ENCODE measurements at regions not wholly inside any gene's neighbourhood (a gene's known extent, or its start where the extent isn't known, plus 50 kb on each side); places are given as distances from the start of the nearest gene placed in this dataset.

DNA sequence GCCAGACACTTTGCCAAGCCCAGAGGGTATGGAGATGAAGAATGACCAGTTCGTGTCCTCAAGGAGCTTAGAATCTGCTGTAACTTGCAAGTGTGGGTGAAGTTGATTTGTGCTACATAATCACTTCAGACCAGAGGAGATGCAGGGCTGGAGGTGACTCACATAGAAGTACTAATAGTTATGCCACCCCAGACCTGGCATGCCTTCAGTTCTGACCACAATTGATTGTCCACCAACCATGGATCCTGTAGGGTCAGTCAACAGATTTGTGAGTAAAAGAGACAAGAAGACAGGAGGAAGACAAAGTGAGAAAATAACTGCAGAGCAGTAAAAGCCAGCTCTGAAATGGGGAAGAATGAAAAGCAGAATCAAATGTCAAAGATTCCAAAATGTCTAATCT lies 51.2 kb upstream of the BMPER start:
- ChIA-PET RAD21 (ENCODE audit: low non-redundant PET in 1 of 2, low total read pairs in 2 of 2, uncharacterized antibody in 2 of 2, unreplicated experiment in 2 of 2) (no interaction called here), POLR2A (no interaction called here), CTCF (no interaction called here)
- Histone ChIP-seq H4K20me1 (ENCODE audit: insufficient read depth) (no peaks in the 10 kb centered on the region), H3K4me1 (ENCODE audit: control insufficient read depth in 1 of 2, insufficient read depth in 2 of 2, low read length in 2 of 2) (no peaks in the 10 kb centered on the region), H3K27me3 (ENCODE audit: insufficient read depth, low read length) (no peaks in the 10 kb centered on the region), H3K4me2 (ENCODE audit: low read length) (no peak overlapping the region), H3K79me2 (ENCODE audit: insufficient read depth, low read length) (no peaks in the 10 kb centered on the region), H3K36me3 (ENCODE audit: control insufficient read depth in 1 of 2, insufficient read depth in 2 of 2, low read length in 2 of 2) (no peaks in the 10 kb centered on the region), H3K4me3 (replicated peaks in 1 of 2; ENCODE audit: low read depth in 1 of 2, low read length in 2 of 2) (no peak overlapping the region), H2AFZ (ENCODE audit: low read depth, low read length, poor library complexity, severe bottlenecking) (no peak overlapping the region), H3K9me3 (ENCODE audit: control insufficient read depth in 1 of 2, insufficient read depth in 1 of 2, low read depth in 1 of 2, low read length in 2 of 2) (no peaks in the 10 kb centered on the region), H3K27ac (ENCODE audit: low read depth, low read length) (no peak overlapping the region), H3K9me2 (ENCODE audit: insufficient read depth) (no peaks in the 10 kb centered on the region), H3K9ac (ENCODE audit: low read length) (no peak overlapping the region)
- no TSS peak for BruUV-seq (replicated peaks)
- no peak for ATAC-seq
- intact Hi-C loops (cut with micrococcal nuclease), result no loop called here
- TF ChIP-seq TCF7L2 (IDR thresholded peaks at IDR 0.05; ENCODE audit: borderline replicate concordance, extremely low read depth, insufficient read depth, insufficient read length), result no peak
- DNase-seq (ENCODE audit: low read depth, low spot score), result no peak

DNA sequence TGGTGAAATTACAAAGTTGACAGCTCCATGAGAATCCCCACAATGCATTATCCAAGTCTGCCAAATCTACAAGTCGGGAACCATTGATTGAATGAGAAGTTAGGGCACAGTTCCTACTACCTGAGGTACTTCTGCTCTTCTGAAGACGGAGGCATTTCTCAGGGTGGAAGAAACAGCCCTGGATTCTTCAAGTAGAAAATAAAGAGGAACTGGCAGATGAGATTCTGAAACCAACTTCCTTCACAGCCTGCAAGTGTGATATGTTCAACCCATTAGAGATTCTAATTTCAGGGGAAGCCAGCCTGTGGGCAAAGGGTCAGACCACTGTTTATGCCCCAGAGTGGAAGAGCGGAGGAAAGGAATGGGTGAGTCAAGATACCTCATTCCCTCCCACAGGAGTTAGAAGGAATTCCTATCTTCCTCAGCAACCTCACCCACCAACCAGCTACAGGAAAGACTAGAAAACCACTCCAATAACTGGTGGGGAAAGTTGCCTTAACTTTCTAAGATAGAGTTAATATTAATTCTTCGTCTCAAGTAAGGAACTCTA lies 50.5 kb upstream of the BMPER start:
- Histone ChIP-seq H3K9me3 (ENCODE audit: control insufficient read depth in 1 of 2, insufficient read depth in 1 of 2, low read depth in 1 of 2, low read length in 2 of 2) (no peaks in the 10 kb centered on the region), H3K79me2 (ENCODE audit: insufficient read depth, low read length) (no peaks in the 10 kb centered on the region), H3K36me3 (ENCODE audit: control insufficient read depth in 1 of 2, insufficient read depth in 2 of 2, low read length in 2 of 2) (no peaks in the 10 kb centered on the region), H3K4me3 (replicated peaks in 1 of 2; ENCODE audit: low read depth in 1 of 2, low read length in 2 of 2) (no peak overlapping the region), H3K9ac (ENCODE audit: low read length) (no peak overlapping the region), H4K20me1 (ENCODE audit: insufficient read depth) (no peaks in the 10 kb centered on the region), H3K4me1 (ENCODE audit: control insufficient read depth in 1 of 2, insufficient read depth in 2 of 2, low read length in 2 of 2) (no peaks in the 10 kb centered on the region), H2AFZ (ENCODE audit: low read depth, low read length, poor library complexity, severe bottlenecking) (no peak overlapping the region), H3K9me2 (ENCODE audit: insufficient read depth) (no peaks in the 10 kb centered on the region), H3K27ac (ENCODE audit: low read depth, low read length) (no peak overlapping the region), H3K4me2 (ENCODE audit: low read length) (no peak overlapping the region), H3K27me3 (ENCODE audit: insufficient read depth, low read length) (no peaks in the 10 kb centered on the region)
- DNase-seq (ENCODE audit: low read depth, low spot score), result no peak
- CTCF ChIA-PET, result no interaction called here
- POLR2A ChIA-PET, result no interaction called here
- ATAC-seq, result no peak
- RAD21 ChIA-PET (ENCODE audit: low non-redundant PET in 1 of 2, low total read pairs in 2 of 2, uncharacterized antibody in 2 of 2, unreplicated experiment in 2 of 2), result no interaction called here
- no TSS peak for BruUV-seq (replicated peaks)
- no peak for TF ChIP-seq RAD21 (IDR thresholded peaks at IDR 0.05; ENCODE audit: low read depth)
- no peak for TF ChIP-seq CBX3 (IDR thresholded peaks at IDR 0.05; ENCODE audit: low read depth)
- no peak for TF ChIP-seq POLR2A (IDR thresholded peaks at IDR 0.05; ENCODE audit: borderline replicate concordance, extremely low read depth, insufficient read depth, insufficient read length)
- no peak for TF ChIP-seq ZNF274 (IDR thresholded peaks at IDR 0.05; ENCODE audit: low read depth, low read length)
- TF ChIP-seq, protein P1, sequence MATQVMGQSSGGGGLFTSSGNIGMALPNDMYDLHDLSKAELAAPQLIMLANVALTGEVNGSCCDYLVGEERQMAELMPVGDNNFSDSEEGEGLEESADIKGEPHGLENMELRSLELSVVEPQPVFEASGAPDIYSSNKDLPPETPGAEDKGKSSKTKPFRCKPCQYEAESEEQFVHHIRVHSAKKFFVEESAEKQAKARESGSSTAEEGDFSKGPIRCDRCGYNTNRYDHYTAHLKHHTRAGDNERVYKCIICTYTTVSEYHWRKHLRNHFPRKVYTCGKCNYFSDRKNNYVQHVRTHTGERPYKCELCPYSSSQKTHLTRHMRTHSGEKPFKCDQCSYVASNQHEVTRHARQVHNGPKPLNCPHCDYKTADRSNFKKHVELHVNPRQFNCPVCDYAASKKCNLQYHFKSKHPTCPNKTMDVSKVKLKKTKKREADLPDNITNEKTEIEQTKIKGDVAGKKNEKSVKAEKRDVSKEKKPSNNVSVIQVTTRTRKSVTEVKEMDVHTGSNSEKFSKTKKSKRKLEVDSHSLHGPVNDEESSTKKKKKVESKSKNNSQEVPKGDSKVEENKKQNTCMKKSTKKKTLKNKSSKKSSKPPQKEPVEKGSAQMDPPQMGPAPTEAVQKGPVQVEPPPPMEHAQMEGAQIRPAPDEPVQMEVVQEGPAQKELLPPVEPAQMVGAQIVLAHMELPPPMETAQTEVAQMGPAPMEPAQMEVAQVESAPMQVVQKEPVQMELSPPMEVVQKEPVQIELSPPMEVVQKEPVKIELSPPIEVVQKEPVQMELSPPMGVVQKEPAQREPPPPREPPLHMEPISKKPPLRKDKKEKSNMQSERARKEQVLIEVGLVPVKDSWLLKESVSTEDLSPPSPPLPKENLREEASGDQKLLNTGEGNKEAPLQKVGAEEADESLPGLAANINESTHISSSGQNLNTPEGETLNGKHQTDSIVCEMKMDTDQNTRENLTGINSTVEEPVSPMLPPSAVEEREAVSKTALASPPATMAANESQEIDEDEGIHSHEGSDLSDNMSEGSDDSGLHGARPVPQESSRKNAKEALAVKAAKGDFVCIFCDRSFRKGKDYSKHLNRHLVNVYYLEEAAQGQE (IDR thresholded peaks at IDR 0.05; ENCODE audit: low read depth), result no peak
- no peak for TF ChIP-seq ZFX (IDR thresholded peaks at IDR 0.05)
- no peak for TF ChIP-seq CEBPB (IDR thresholded peaks at IDR 0.05; ENCODE audit: low read depth)
- intact Hi-C loops (cut with micrococcal nuclease), result no loop called here

All from HCT116 (cell line).